ENCODE measurements at regions not wholly inside any gene's neighbourhood (a gene's known extent, or its start where the extent isn't known, plus 50 kb on each side); places are given as distances from the start of the nearest gene placed in this dataset.

DNA sequence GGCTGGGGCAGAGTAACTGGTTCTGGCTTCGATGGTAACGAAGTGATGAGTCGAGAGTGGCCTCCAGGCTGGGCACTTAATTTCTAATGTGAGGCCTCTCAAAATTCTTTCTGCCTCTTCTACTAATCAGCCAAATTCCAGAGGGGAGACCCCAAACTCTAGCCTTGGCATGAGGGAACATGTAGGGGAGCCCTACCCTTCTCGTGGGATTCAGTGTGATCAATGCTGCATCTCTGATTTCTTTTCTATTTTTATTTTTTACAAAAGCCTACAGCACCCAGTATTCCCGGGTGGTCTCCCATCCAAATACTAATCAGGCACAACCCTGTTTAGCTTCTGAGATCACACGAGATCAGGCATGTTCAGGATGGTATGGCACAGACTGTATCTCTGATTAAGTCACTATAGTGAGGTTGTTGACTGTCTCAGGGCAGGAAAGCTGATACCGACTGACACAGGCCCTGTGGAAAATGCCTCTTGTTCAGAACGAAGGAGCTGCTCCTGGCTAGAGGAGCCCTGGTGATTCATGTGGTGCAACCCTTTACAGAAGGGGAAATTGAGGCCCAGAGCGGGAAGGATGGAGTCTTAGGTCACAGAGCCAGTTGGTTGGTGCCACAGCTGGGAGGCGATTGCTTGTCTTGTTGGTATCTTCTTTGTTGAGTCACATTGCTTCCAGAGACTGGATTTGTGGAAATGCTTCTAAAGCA is 126.3 kb upstream of the HS6ST1 start:
- no peak overlapping the region for H3K27ac ChIP-seq

DNA sequence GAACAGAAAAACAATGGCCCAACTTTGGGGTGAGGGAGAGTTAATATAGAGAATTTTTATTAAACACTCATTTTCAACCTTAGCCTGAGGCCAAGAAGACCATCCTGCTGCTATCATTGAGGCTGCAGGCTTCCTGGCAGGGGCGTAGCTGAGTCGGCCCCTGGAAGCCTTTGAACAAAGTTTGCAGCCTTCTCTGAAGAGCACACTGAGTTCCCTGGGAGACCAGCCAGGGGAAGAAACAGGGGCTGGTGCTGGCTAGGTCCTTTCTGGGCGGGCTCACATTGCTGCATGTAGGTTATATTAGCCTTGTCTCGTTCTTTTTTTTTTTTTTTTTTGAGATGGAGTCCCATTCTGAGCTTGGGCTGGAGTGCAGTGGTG is 126.8 kb upstream of the HS6ST1 start:
- Histone ChIP-seq H3K36me3 (ENCODE audit: control insufficient read depth, insufficient read depth, low read length) (no peaks in the 10 kb centered on the region), H3K9ac (no peak overlapping the region), H3K9me3 (ENCODE audit: control insufficient read depth, low read length) (no peaks in the 10 kb centered on the region), H3K27me3 (ENCODE audit: control insufficient read depth, insufficient read depth, low read length) (no peaks in the 10 kb centered on the region), H2AFZ (no peak overlapping the region), H3K4me1 (no peaks in the 10 kb centered on the region), H3K4me2 (ENCODE audit: low read length) (no peak overlapping the region), H3K79me2 (no peaks in the 10 kb centered on the region), H3K27ac (no peak overlapping the region), H3K4me3 (ENCODE audit: low read depth, low read length) (no peak overlapping the region)
- TF ChIP-seq, protein P1, sequence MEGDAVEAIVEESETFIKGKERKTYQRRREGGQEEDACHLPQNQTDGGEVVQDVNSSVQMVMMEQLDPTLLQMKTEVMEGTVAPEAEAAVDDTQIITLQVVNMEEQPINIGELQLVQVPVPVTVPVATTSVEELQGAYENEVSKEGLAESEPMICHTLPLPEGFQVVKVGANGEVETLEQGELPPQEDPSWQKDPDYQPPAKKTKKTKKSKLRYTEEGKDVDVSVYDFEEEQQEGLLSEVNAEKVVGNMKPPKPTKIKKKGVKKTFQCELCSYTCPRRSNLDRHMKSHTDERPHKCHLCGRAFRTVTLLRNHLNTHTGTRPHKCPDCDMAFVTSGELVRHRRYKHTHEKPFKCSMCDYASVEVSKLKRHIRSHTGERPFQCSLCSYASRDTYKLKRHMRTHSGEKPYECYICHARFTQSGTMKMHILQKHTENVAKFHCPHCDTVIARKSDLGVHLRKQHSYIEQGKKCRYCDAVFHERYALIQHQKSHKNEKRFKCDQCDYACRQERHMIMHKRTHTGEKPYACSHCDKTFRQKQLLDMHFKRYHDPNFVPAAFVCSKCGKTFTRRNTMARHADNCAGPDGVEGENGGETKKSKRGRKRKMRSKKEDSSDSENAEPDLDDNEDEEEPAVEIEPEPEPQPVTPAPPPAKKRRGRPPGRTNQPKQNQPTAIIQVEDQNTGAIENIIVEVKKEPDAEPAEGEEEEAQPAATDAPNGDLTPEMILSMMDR (IDR thresholded peaks at IDR 0.05) = no peak

More for the DNA sequence above, 126.3 kb upstream of the HS6ST1 start:
- Histone ChIP-seq H3K4me3 (ENCODE audit: low read depth, low read length) (no peak overlapping the region), H3K9me3 (ENCODE audit: control insufficient read depth, low read length) (no peaks in the 10 kb centered on the region), H3K27me3 (ENCODE audit: control insufficient read depth, insufficient read depth, low read length) (no peaks in the 10 kb centered on the region), H2AFZ (no peak overlapping the region), H3K4me1 (no peaks in the 10 kb centered on the region), H3K36me3 (ENCODE audit: control insufficient read depth, insufficient read depth, low read length) (no peaks in the 10 kb centered on the region), H3K9ac (no peak overlapping the region), H3K4me2 (ENCODE audit: low read length) (no peak overlapping the region), H3K79me2 (no peaks in the 10 kb centered on the region)
- TF ChIP-seq, protein P1 (IDR thresholded peaks at IDR 0.05) = no peak

DNA sequence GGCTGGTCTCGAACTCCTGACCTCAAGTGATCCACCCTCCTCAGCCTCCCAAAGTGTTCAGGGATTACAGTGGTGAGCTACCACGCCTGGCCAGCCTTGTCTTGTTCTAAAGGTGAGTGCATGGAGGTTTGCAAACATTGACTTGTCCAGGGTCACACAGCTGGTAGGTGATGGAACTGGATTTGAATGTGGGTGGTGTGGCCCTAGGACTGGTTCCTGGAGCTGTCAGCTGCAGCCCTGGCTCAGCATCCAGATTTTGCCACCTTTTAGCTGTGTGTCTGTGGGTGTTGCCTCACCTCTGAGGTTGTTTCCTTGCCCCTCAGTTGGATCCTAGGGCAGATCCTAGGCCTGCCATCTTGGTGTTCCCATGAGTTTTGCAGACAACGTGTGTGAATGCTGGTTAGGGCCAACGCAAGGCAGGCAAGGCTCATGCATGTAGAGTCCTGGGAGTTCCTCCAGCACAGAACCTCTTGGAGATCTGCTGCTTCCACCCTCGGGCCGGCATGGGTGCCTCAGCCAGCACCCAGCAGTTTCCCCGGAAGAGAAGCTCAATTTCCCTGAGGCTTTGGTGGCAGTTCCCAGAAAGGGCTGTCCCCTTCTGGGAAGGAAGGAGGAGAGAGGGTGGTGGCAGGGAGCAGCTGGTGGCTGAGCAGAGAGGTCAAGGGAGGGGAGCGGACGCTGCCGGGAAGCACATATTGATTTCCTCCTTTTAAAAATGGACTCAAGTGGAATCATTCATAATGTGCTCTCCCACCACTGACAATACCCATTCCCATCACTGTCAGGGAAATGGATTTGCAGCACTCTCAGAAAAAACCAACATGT is 127.6 kb upstream of the HS6ST1 start:
- Histone ChIP-seq H2AFZ (no peak overlapping the region), H3K9ac (no peak overlapping the region), H3K9me3 (ENCODE audit: control insufficient read depth, low read length) (no peaks in the 10 kb centered on the region), H3K4me2 (ENCODE audit: low read length) (no peak overlapping the region), H3K27me3 (ENCODE audit: control insufficient read depth, insufficient read depth, low read length) (no peaks in the 10 kb centered on the region), H3K79me2 (no peaks in the 10 kb centered on the region), H3K27ac (no peak overlapping the region), H3K36me3 (ENCODE audit: control insufficient read depth, insufficient read depth, low read length) (no peaks in the 10 kb centered on the region), H3K4me3 (ENCODE audit: low read depth, low read length) (no peak overlapping the region), H3K4me1 (no peaks in the 10 kb centered on the region)
- TF ChIP-seq, protein P1 (IDR thresholded peaks at IDR 0.05) = no peak

DNA sequence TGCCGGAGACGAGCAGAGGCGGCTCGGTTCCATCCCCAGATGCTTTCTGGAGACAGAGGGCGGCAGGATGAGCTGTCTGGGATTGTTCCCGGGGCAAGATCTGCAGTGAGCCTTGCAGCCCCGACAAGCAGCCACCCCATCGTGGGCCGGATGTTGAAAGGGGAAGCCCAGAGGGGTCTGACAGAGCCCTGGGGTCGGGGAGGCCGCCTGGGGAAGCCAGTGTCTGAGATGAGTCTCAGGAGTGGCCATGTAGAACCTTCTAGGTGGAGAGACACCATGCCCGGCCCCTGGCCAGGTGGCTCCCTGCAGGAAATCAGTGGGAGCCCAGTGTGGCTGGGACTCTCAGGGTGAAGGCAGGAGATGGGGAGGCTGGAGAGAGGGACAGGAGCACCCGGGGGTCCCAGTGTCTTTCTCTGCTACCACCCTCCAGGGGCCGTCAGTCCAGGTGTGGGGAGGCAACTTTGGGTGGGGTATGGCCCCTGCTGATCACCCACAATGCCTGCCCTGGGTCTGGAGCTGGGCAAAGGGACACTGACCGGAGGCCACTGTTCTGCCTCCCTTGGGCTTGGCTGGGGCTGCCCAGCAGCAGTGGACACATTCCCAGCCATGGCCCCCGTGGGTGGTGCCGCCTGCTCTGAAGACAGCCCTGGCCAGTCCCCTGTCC is 128.3 kb upstream of the HS6ST1 start:
- Histone ChIP-seq H3K4me1 (no peaks in the 10 kb centered on the region), H3K4me3 (ENCODE audit: low read depth, low read length) (no peak overlapping the region), H2AFZ (no peak overlapping the region), H3K27me3 (ENCODE audit: control insufficient read depth, insufficient read depth, low read length) (no peaks in the 10 kb centered on the region), H3K9me3 (ENCODE audit: control insufficient read depth, low read length) (no peaks in the 10 kb centered on the region), H3K9ac (no peak overlapping the region), H3K27ac (no peak overlapping the region), H3K36me3 (ENCODE audit: control insufficient read depth, insufficient read depth, low read length) (no peaks in the 10 kb centered on the region), H3K4me2 (ENCODE audit: low read length) (no peak overlapping the region), H3K79me2 (no peaks in the 10 kb centered on the region)
- TF ChIP-seq, protein P1 (IDR thresholded peaks at IDR 0.05) = no peak

Data from parathyroid adenoma (tissue), 2 donors.